Activated CD8-positive, alpha-beta T cell treated with anti-CD3 and anti-CD28 coated beads for 36 hours (primary cell): ENCODE measurements at regions not wholly inside any gene's neighbourhood (a gene's known extent, or its start where the extent isn't known, plus 50 kb on each side); places are given as distances from the start of the nearest gene placed in this dataset.

Experiments used
- ATAC-seq: fragments of 200-7000 bp; cut with Tn5 transposase; one replicate; pipeline ENCODE4 v1.10.0; 2021; ENCODE audit warnings: mild to moderate bottlenecking, moderate library complexity
- CTCF ChIA-PET: fragments of 350-600 bp; sonication (Branson Sonifier 250); formaldehyde crosslinking; loops from one replicate; lab custom pipeline; 2021; ENCODE audit warnings: antibody characterized with exemption; lab: Charles Lee
- POLR2A ChIA-PET: fragments of 350-600 bp; sonication (Branson Sonifier 250); formaldehyde crosslinking; loops from one replicate; lab custom pipeline; 2021; ENCODE audit warnings: antibody characterized with exemption; lab: Charles Lee
- DNase-seq: peaks from one replicate; pipeline ENCODE4 v3.0.0-alpha.2; 2020
- H3K27ac Mint-ChIP-seq: one replicate; pipeline ENCODE4 v1.8.0; 2021; ENCODE audit warnings: mild to moderate bottlenecking, mixed read lengths
- H3K27me3 Mint-ChIP-seq: one replicate; pipeline ENCODE4 v1.8.0; 2021; ENCODE audit warnings: mixed read lengths
- H3K36me3 Mint-ChIP-seq: one replicate; pipeline ENCODE4 v1.8.0; 2021; ENCODE audit warnings: low read depth, mixed read lengths
- H3K4me1 Mint-ChIP-seq: one replicate; pipeline ENCODE4 v1.8.0; 2021; ENCODE audit warnings: low read depth, mixed read lengths
- H3K4me3 Mint-ChIP-seq: one replicate; pipeline ENCODE4 v1.8.0; 2021; ENCODE audit warnings: mild to moderate bottlenecking, moderate library complexity, mixed read lengths
- H3K9me3 Mint-ChIP-seq: one replicate; pipeline ENCODE4 v1.8.0; 2021; ENCODE audit warnings: mixed read lengths
- CTCF ChIP-seq: fragments of 200-600 bp; IDR thresholded peaks from one replicate; pipeline ENCODE4 v1.8.0; 2022; ENCODE audit warnings: antibody characterized with exemption, mild to moderate bottlenecking
- intact Hi-C: fragments of 100-400 bp; cut with micrococcal nuclease; formaldehyde crosslinking; loops from one replicate; pipeline ENCODE4 v1.10.0; 2022

GRCh38 chr2:120480903-120481445 lies 135.0 kb downstream of the INHBB start:
- ChIA-PET CTCF (no interaction called here), POLR2A (no interaction called here)
- Mint-ChIP-seq H3K27me3 (no peaks in the 10 kb centered on the region), H3K4me1 (no peaks in the 10 kb centered on the region), H3K27ac (no peak overlapping the region), H3K36me3 (no peaks in the 10 kb centered on the region), H3K9me3 (no peaks in the 10 kb centered on the region), H3K4me3 (no peak overlapping the region)
- no peak for TF ChIP-seq CTCF
- intact Hi-C loops = no loop called here
- DNase-seq (no peak), ATAC-seq (no peak)

- no peaks in the 10 kb centered on the region for H3K4me1 Mint-ChIP-seq
- POLR2A ChIA-PET = no interaction called here
- H3K4me3 Mint-ChIP-seq = no peak overlapping the region
- no peaks in the 10 kb centered on the region for H3K36me3 Mint-ChIP-seq
- DNase-seq (no peak), ATAC-seq (no peak)
- no peaks in the 10 kb centered on the region for H3K27me3 Mint-ChIP-seq
- intact Hi-C loops = no loop called here
- no peak for TF ChIP-seq CTCF
- H3K27ac Mint-ChIP-seq = no peak overlapping the region
- CTCF ChIA-PET = no interaction called here
- no peaks in the 10 kb centered on the region for H3K9me3 Mint-ChIP-seq
Observed at GRCh38 chr2:120481446-120482194, 135.7 kb downstream of the INHBB start.

GRCh38 chr2:120482334-120482733 lies 136.4 kb downstream of the INHBB start:
- Mint-ChIP-seq H3K4me1 (no peaks in the 10 kb centered on the region), H3K27me3 (no peaks in the 10 kb centered on the region), H3K27ac (no peak overlapping the region), H3K4me3 (no peak overlapping the region), H3K9me3 (no peaks in the 10 kb centered on the region), H3K36me3 (no peaks in the 10 kb centered on the region)
- POLR2A ChIA-PET = no interaction called here
- intact Hi-C loops = no loop called here
- CTCF ChIA-PET = no interaction called here
- no peak for TF ChIP-seq CTCF
- ATAC-seq = no peak
- no peak for DNase-seq

- ATAC-seq (no peak), DNase-seq (no peak)
- no peak overlapping the region for H3K4me3 Mint-ChIP-seq
- CTCF ChIA-PET = no interaction called here
- intact Hi-C loops = no loop called here
- TF ChIP-seq CTCF = no peak
- H3K4me1 Mint-ChIP-seq = no peaks in the 10 kb centered on the region
- POLR2A ChIA-PET = no interaction called here
- no peak overlapping the region for H3K27ac Mint-ChIP-seq
- no peaks in the 10 kb centered on the region for H3K9me3 Mint-ChIP-seq
- no peaks in the 10 kb centered on the region for H3K27me3 Mint-ChIP-seq
- no peaks in the 10 kb centered on the region for H3K36me3 Mint-ChIP-seq
Observed at GRCh38 chr2:120483355-120483754, 137.4 kb downstream of the INHBB start.

GRCh38 chr2:120485096-120485495 lies 139.2 kb downstream of the INHBB start:
- no peak for DNase-seq
- Mint-ChIP-seq H3K36me3 (no peaks in the 10 kb centered on the region), H3K27me3 (peaks cover 3% of the 10 kb centered on the region), H3K27ac (no peak overlapping the region), H3K4me1 (no peaks in the 10 kb centered on the region), H3K9me3 (no peaks in the 10 kb centered on the region), H3K4me3 (no peak overlapping the region)
- intact Hi-C loops = no loop called here
- POLR2A ChIA-PET = no interaction called here
- CTCF ChIA-PET = no interaction called here
- TF ChIP-seq CTCF = no peak
- ATAC-seq = no peak
